Small intestine (tissue), 7 donors: ENCODE measurements at regions not wholly inside any gene's neighbourhood (a gene's known extent, or its start where the extent isn't known, plus 50 kb on each side); places are given as distances from the start of the nearest gene placed in this dataset.
A peak's percentile ranks its signal among the peaks of the same experiment; 100 is the strongest.
"Not testable (repeated sequence)": the region's sequence is repeated elsewhere in the genome, so short reads cannot be mapped to it uniquely, and the experiment has no call there.

Experiments
- DNase-seq, 2 donors: peaks; one replicate each; pipeline versions ENCODE4 v3.0.0 to v3.0.0-alpha.2; 2013
- FAIRE-seq: peaks from 2 replicates; lab custom pipeline; 2012; peaks lifted over from hg19 to GRCh38; lab: Jason Lieb, UNC
- H3K27ac ChIP-seq, 3 donors: one replicate each; pipeline ENCODE4 v1.5.1; 2013; ENCODE audit warnings: low read length in 2 of 3, mild to moderate bottlenecking in 2 of 3, control low read depth in 1 of 3, inconsistent platforms in 1 of 3, low read depth in 1 of 3, moderate library complexity in 1 of 3
- H3K27me3 ChIP-seq, 3 donors: one replicate each; pipeline ENCODE4 v1.6.1; 2013; ENCODE audit warnings: low read length in 3 of 3, inconsistent platforms in 1 of 3; ENCODE audit not compliant: control insufficient read depth in 3 of 3, insufficient read depth in 3 of 3
- H3K36me3 ChIP-seq, 3 donors: one replicate each; pipeline ENCODE4 v1.6.1; 2013; ENCODE audit warnings: low read length in 3 of 3, inconsistent platforms in 1 of 3, low read depth in 1 of 3, mild to moderate bottlenecking in 1 of 3, moderate library complexity in 1 of 3; ENCODE audit not compliant: control insufficient read depth in 3 of 3, insufficient read depth in 2 of 3
- H3K4me1 ChIP-seq, 3 donors: one replicate each; pipeline ENCODE4 v1.6.1; 2013; ENCODE audit warnings: low read length in 2 of 3, inconsistent platforms in 1 of 3, low read depth in 1 of 3, mild to moderate bottlenecking in 1 of 3, moderate library complexity in 1 of 3; ENCODE audit not compliant: control insufficient read depth in 3 of 3, insufficient read depth in 2 of 3
- H3K4me3 ChIP-seq, 3 donors: one replicate each; pipeline ENCODE4 v1.5.1; 2013; ENCODE audit warnings: low read length in 3 of 3, control low read depth in 1 of 3, inconsistent platforms in 1 of 3, low read depth in 1 of 3, mild to moderate bottlenecking in 1 of 3, moderate library complexity in 1 of 3
- H3K9me3 ChIP-seq, 2 donors: one replicate each; pipeline ENCODE4 v1.6.1; 2013; ENCODE audit warnings: low read depth in 1 of 2, low read length in 1 of 2; ENCODE audit not compliant: control insufficient read depth in 2 of 2, insufficient read depth in 1 of 2
- WGBS, 3 donors: extraction: QIAGEN DNeasy Blood & Tissue Kit; methylation state at CpG; one replicate each; pipeline ENCODE4 v1.1.7; 2013; 5-methylcytosine and 5-hydroxymethylcytosine counted together
- donor health status: healthy with polysubstance abuse.
- donor health status: control.
- donor health status: control.
- donor health status: Bipolar disorder and iron deficiency.
- donor health status: healthy.

DNA sequence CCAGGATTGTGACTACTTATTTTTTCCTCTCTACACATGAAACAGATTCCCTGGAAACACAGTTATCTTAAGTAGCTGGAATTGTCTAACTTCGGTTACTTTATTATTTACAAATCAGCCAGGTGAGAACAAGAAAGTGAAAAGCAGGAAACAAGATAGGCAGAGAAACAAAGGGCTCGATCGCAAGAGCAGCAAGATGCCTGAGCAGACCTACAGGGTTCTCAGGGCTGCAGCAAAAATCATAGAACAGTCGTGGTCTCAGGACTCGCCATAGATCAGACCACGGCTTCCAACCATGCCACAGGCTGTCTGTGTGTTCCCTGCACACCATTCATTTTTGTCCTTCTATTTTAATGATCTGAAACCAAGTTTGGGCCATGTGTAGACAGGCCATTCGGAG, 186.2 kb upstream of the NOTCH2NLA start:
- H3K9me3 ChIP-seq, H3K4me1 ChIP-seq, H3K27ac ChIP-seq, FAIRE-seq, H3K27me3 ChIP-seq, DNase-seq, H3K4me3 ChIP-seq, H3K36me3 ChIP-seq: not testable (repeated sequence)
- WGBS, 3 donors, result 71 to 74% (median 71%) methylated on average over 5 of the region's 7 CpGs

GRCh38 chr1:146413911-146414310, 185.1 kb upstream of the NOTCH2NLA start:
- H3K27ac ChIP-seq, result peak overlapping the region in 1 of 3 donors; percentile 27
- not testable (repeated sequence) for H3K27me3 ChIP-seq, H3K4me3 ChIP-seq, H3K36me3 ChIP-seq, H3K4me1 ChIP-seq, H3K9me3 ChIP-seq, DNase-seq, FAIRE-seq
- WGBS, 3 donors, result 37 to 73% (median 44%) methylated on average over 1 to 4 of the region's 6 CpGs

- not testable (repeated sequence) for H3K4me3 ChIP-seq, H3K27ac ChIP-seq, DNase-seq, H3K4me1 ChIP-seq, H3K9me3 ChIP-seq, FAIRE-seq, H3K27me3 ChIP-seq, H3K36me3 ChIP-seq
- 58 to 80% (median 75%) methylated on average over 1 to 2 of the region's 3 CpGs for WGBS, 3 donors
Observed at GRCh38 chr1:146411923-146412322, 183.1 kb upstream of the NOTCH2NLA start.

DNA sequence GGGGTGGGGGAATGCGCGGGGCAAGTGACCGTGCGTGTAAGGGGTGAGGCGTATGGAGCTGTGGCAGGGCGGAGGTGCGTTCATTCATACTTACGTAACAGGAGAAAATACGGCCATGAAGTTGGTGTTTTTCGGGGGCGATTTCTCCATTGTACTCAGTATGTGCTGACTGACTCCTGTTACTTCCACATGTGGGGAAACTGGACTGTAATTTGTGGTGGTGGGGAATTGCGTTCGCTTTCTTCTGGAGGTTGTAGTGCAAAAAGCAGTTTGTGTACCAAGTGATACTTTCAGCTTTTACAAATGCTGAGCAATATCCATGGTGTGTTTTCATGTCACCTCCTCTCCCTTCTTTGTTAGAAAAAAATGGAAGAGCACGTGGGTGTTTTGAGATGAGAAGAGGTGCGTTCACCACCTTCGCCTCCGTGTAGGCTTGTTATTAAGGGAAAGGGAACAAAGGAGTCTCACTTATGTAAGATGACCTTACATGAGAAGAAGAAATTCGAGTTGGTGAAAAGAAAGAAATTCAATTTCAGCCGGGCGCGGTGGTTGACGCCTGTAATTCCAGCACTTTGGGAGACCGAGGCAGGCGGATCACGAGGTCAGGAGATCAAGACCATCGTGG, 181.1 kb upstream of the NOTCH2NLA start:
- H3K27ac ChIP-seq, result peak overlapping the region in 1 of 3 donors; percentile 55
- H3K27me3 ChIP-seq, FAIRE-seq, H3K9me3 ChIP-seq, H3K36me3 ChIP-seq, H3K4me3 ChIP-seq, H3K4me1 ChIP-seq: not testable (repeated sequence)
- WGBS, 3 donors, result 25 to 30% (median 28%) methylated on average over 21 to 26 of the region's 26 CpGs
- peak; percentile 45 to 49 for DNase-seq

DNA sequence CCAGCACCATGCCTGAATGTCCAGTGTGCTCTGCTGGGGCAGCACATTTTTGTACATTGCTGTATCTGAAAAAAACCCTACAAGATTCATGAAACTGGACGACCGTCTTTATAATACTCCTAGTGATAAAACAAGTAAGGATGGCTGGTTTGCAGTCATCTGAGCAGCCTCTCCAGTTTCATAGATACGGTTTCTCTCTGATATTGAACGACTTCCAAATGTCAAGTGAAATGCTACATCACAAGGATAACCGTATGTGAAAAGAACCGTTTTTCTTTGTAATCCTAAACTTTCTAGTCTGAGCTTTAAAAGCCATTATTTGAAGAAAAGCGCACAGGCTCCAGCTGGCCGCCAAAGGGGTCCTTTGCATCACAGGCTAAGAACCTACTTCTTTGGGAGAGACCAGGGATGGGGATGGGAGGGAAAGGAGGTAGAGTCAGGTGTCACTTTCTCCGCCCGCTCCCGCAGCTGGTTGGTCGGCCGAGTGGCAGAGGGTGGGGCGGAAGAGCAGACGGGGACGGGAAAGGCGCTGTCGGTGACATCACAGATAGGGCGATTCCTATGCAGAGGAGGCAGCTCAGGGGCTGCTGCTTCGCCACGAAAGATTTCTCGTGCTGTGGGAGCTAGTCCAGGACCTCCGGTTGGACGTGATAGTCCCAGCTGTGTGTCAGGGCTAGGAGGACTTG, 180.4 kb upstream of the NOTCH2NLA start:
- not testable (repeated sequence) for H3K4me3 ChIP-seq, FAIRE-seq, H3K27ac ChIP-seq, H3K36me3 ChIP-seq, H3K9me3 ChIP-seq, H3K27me3 ChIP-seq, H3K4me1 ChIP-seq
- 17 to 55% (median 24%) methylated on average over 4 to 10 of the region's 24 CpGs for WGBS, 3 donors
- peak; percentile 19 to 43 for DNase-seq

- H3K27me3 ChIP-seq, H3K9me3 ChIP-seq, H3K4me1 ChIP-seq, FAIRE-seq, H3K4me3 ChIP-seq, H3K27ac ChIP-seq, H3K36me3 ChIP-seq: not testable (repeated sequence)
- DNase-seq, result peak; percentile 2 to 18
- WGBS, 3 donors, result 27 to 44% (median 36%) methylated on average over 5 to 7 of the region's 7 CpGs
Observed at GRCh38 chr1:146401281-146401825, 172.5 kb upstream of the NOTCH2NLA start.

DNA sequence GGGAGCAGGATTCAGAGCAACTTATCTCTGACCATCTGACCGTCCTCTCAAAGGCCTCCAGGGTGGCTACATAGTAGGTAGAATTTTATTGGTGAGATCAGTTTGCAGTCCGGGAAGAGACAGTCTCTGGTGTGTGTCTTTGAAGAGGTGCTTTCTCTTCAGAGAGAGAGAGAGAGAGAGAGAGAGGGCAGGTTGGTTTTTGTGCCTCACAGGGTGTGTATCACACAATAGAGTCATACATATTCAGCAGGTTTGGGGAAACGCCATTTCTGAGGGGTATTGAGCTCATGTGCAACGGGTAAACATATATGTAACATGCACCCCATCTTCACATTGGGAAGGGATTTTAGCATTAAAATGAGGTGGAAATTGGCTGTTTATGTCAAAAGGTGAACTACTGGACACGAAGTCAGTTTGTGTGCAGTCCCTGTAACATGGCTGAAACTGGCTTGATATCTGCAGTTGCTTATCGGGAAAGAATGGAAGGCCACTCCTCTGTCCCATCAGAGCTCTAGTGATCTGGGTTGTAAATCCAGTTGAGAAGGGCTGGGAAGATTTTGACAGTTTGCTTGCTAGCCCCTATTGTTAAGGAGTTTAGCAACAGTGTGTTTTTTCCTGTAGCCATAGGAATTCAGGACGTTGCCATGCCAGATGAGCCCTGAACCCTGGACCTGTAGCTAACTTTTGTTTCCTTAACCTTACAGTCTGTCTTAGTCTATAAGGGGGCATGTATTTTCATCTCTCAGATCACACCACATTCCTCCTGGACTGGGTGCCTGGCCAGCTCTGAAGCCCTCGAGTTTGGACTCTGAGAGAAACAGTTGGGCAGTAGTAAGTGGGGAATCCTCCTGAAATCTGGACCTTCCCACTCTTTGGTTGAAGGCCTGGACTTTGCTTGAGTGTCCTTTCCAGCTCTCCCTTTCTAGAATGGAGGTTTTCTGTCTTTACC, 171.6 kb upstream of the NOTCH2NLA start:
- H3K36me3 ChIP-seq, H3K4me3 ChIP-seq, H3K4me1 ChIP-seq, DNase-seq, FAIRE-seq, H3K9me3 ChIP-seq, H3K27me3 ChIP-seq: not testable (repeated sequence)
- peak overlapping the region in 1 of 3 donors; percentile 20 for H3K27ac ChIP-seq
- 64 to 73% (median 69%) methylated on average over 7 to 8 of the region's 8 CpGs for WGBS, 3 donors

DNA sequence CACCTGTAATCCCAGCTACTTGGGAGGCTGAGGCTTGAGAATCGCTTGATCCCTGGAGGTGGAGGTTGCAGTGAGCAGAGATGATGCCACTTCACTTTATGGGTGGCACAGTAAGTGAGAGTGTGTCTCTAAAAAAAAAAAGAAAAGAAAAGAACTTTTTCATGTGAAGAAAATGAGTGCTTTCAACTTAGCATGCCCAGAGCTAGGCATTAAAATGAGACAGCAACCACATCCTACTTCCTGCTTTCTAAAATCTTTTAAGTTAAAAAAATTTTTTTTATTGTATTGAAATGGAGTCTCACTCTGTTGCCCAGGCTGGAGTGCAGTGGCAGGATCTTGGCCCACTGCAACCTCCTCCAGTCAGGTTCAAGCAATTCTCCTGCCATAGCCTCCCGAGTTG, 170.4 kb upstream of the NOTCH2NLA start:
- not testable (repeated sequence) for H3K4me3 ChIP-seq, DNase-seq, H3K27ac ChIP-seq, H3K9me3 ChIP-seq, FAIRE-seq, H3K4me1 ChIP-seq, H3K27me3 ChIP-seq, H3K36me3 ChIP-seq
- 47 to 87% (median 81%) methylated on average over 2 of the region's 2 CpGs for WGBS, 3 donors
